ENCODE measurements at regions not wholly inside any gene's neighbourhood (a gene's known extent, or its start where the extent isn't known, plus 50 kb on each side); places are given as distances from the start of the nearest gene placed in this dataset.
A peak's percentile ranks its signal among the peaks of the same experiment; 100 is the strongest.

- H3K4me3 ChIP-seq (ENCODE audit: low read depth, low read length), result no peak overlapping the region
- TF ChIP-seq, protein P1, sequence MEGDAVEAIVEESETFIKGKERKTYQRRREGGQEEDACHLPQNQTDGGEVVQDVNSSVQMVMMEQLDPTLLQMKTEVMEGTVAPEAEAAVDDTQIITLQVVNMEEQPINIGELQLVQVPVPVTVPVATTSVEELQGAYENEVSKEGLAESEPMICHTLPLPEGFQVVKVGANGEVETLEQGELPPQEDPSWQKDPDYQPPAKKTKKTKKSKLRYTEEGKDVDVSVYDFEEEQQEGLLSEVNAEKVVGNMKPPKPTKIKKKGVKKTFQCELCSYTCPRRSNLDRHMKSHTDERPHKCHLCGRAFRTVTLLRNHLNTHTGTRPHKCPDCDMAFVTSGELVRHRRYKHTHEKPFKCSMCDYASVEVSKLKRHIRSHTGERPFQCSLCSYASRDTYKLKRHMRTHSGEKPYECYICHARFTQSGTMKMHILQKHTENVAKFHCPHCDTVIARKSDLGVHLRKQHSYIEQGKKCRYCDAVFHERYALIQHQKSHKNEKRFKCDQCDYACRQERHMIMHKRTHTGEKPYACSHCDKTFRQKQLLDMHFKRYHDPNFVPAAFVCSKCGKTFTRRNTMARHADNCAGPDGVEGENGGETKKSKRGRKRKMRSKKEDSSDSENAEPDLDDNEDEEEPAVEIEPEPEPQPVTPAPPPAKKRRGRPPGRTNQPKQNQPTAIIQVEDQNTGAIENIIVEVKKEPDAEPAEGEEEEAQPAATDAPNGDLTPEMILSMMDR (IDR thresholded peaks at IDR 0.05; ENCODE audit: insufficient read depth in 1 of 2, low read depth in 1 of 2, low read length in 1 of 2, severe bottlenecking in 1 of 2, unreplicated experiment in 1 of 2), result no peak
- Mint-ChIP-seq H3K4me1 (ENCODE audit: low read depth, unreplicated experiment) (peaks cover 32% of the 10 kb centered on the region), H3K9me3 (ENCODE audit: unreplicated experiment) (peaks cover 14% of the 10 kb centered on the region), H3K27me3 (ENCODE audit: insufficient read depth, unreplicated experiment) (no peaks in the 10 kb centered on the region), H3K4me3 (ENCODE audit: unreplicated experiment) (no peak overlapping the region), H3K27ac (ENCODE audit: unreplicated experiment) (no peak overlapping the region), H3K36me3 (ENCODE audit: insufficient read depth, unreplicated experiment) (peaks cover 6% of the 10 kb centered on the region)
- ChIA-PET POLR2A (interaction anchor here (0.6 to 1.1 kb wide), 2 partner anchors 9 to 146 kb away, joined by 3 read pairs; partner anchors contain the start of gene ID2), CTCF (no interaction called here)
- intact Hi-C loops (cut with micrococcal nuclease; ENCODE audit: unreplicated experiment), result loop anchor here (5.0 kb wide), 1 partner anchor 72 kb away; no protein-coding TSS in a partner anchor
- BruUV-seq (replicated peaks), result no TSS peak
- H3K9me3 ChIP-seq, result 0 out of 2 replicates have a peak, but pooled peaks cover 6% of the 10 kb centered on the region
- H3K27me3 ChIP-seq (replicated peaks; ENCODE audit: control insufficient read depth, insufficient read depth, low read length), result no peaks in the 10 kb centered on the region
- H3K4me1 ChIP-seq, result peaks cover 58% of the 10 kb centered on the region
- no peaks in the 10 kb centered on the region for H3K36me3 ChIP-seq (ENCODE audit: control insufficient read depth, insufficient read depth, low read length)
- no peak for DNase-seq
Observed at GRCh38 chr2:8535469-8535795, 146.4 kb upstream of the ID2 start.

DNA sequence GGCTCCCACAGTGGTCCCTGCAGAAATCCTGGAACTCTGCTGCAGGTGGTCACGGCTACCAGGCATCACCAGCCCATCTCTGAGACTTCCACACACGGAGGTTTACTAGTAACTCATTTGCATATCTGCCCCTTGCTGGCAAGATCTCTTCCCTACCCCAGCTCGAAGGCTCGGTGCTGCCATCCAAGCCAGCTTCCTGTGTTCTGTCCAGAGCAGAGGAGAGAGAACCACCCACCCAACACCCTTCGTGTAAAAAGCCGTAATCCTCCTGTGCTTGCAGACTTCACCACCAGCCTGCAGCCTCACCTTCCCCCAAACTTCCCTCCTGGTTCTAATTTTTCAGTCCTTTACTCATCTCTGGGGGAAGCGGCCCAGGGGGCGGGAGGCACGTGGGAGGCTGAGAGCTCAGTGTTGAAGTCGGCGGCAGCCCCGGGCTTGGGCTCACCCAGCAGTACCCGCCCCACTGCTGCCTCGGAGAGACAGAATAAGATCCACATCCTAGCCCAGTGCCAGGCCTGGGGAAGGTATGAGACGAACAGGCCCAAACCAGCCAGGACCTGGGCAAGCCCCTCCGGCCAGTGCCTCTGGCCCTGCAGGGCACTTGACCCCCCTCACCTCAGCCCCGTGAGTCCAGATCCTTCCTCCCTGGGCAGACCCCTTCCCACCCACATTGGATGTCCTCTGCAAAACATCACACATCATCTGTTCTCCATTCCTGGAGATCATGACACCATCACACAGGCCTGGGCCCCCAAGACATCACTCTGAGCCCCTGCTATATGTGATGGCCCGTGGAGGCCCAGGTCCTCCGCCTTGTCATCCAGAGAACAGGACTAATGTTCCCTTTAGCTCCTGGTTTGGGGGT lies 145.8 kb upstream of the ID2 start:
- Histone ChIP-seq H3K36me3 (ENCODE audit: control insufficient read depth, insufficient read depth, low read length) (no peaks in the 10 kb centered on the region), H3K27me3 (replicated peaks; ENCODE audit: control insufficient read depth, insufficient read depth, low read length) (no peaks in the 10 kb centered on the region), H3K4me1 (peaks cover 59% of the 10 kb centered on the region), H3K9me3 (0 out of 2 replicates have a peak, but pooled peaks cover 6% of the 10 kb centered on the region), H3K4me3 (ENCODE audit: low read depth, low read length) (no peak overlapping the region)
- no TSS peak for BruUV-seq (replicated peaks)
- H3K4me3 Mint-ChIP-seq (ENCODE audit: unreplicated experiment), result no peak overlapping the region
- POLR2A ChIA-PET, result interaction anchor here (1.1 kb wide), 1 partner anchor 146 kb away, joined by 3 read pairs; the partner anchor contains the start of gene ID2
- no peak overlapping the region for H3K27ac Mint-ChIP-seq (ENCODE audit: unreplicated experiment)
- intact Hi-C loops (cut with micrococcal nuclease; ENCODE audit: unreplicated experiment), result loop anchor here (5.0 kb wide), 1 partner anchor 71 kb away; no protein-coding TSS in a partner anchor
- peaks cover 6% of the 10 kb centered on the region for H3K36me3 Mint-ChIP-seq (ENCODE audit: insufficient read depth, unreplicated experiment)
- CTCF ChIA-PET, result no interaction called here
- H3K4me1 Mint-ChIP-seq (ENCODE audit: low read depth, unreplicated experiment), result peaks cover 37% of the 10 kb centered on the region
- peaks cover 9% of the 10 kb centered on the region for H3K9me3 Mint-ChIP-seq (ENCODE audit: unreplicated experiment)
- TF ChIP-seq, protein P1 (IDR thresholded peaks at IDR 0.05; ENCODE audit: insufficient read depth in 1 of 2, low read depth in 1 of 2, low read length in 1 of 2, severe bottlenecking in 1 of 2, unreplicated experiment in 1 of 2), result no peak
- no peaks in the 10 kb centered on the region for H3K27me3 Mint-ChIP-seq (ENCODE audit: insufficient read depth, unreplicated experiment)
- peak in 1 of 2 experiments; percentile 23 for DNase-seq

DNA sequence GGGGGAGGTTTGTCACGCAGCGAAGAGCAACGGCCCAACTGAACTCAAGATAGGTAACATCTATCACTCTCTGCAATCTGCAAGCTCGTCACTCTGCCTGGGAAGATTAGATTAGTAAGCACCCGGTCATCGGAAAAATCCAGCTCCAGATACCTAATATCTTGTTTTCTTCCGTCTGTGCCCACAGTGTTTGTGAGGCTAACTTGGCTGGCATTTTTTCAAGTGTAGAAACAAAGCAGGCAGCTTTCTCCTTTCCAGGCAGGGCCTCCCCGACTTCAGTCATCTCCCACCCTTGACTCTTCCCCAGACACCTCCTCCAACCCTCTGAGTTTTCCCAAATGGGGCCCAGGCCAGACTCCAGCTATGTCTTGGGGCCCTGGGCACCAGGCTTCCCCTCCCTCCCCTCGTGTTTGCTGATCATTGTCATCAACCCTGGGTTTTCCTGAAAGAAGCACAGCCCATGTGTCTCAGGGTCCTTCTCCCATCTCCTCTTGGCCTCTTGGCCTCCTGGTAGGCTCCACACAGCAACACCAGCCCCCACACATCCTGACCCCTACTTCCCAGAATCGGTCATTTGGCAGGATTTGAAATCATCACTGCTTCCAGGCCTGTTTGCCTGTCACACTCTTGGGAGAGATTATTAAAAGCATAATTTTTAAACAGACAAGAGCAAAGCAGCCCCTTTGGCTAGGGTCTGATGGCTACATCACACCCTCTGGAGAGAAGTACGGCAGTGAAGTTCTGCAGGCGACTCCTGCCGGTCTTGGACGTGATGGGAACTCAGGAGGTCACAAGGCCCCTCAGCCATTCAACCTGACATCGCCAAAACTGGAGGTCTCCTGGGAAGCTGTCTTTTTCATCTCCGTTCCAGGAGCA lies 144.9 kb upstream of the ID2 start:
- Histone ChIP-seq H3K36me3 (ENCODE audit: control insufficient read depth, insufficient read depth, low read length) (no peaks in the 10 kb centered on the region), H3K27me3 (replicated peaks; ENCODE audit: control insufficient read depth, insufficient read depth, low read length) (no peaks in the 10 kb centered on the region), H3K9me3 (0 out of 2 replicates have a peak, but pooled peaks cover 6% of the 10 kb centered on the region), H3K4me3 (ENCODE audit: low read depth, low read length) (no peak overlapping the region), H3K4me1 (peaks cover 59% of the 10 kb centered on the region)
- H3K36me3 Mint-ChIP-seq (ENCODE audit: insufficient read depth, unreplicated experiment), result peaks cover 6% of the 10 kb centered on the region
- H3K27ac Mint-ChIP-seq (ENCODE audit: unreplicated experiment), result no peak overlapping the region
- POLR2A ChIA-PET, result interaction anchor here (0.6 kb wide), 1 partner anchor 143 kb away, joined by 3 read pairs; no protein-coding TSS in a partner anchor
- TF ChIP-seq, protein P1 (IDR thresholded peaks at IDR 0.05; ENCODE audit: insufficient read depth in 1 of 2, low read depth in 1 of 2, low read length in 1 of 2, severe bottlenecking in 1 of 2, unreplicated experiment in 1 of 2), result no peak
- CTCF ChIA-PET, result no interaction called here
- no TSS peak for BruUV-seq (replicated peaks)
- no peaks in the 10 kb centered on the region for H3K27me3 Mint-ChIP-seq (ENCODE audit: insufficient read depth, unreplicated experiment)
- peak in 1 of 2 experiments; percentile 23 for DNase-seq
- H3K9me3 Mint-ChIP-seq (ENCODE audit: unreplicated experiment), result peaks cover under 1% of the 10 kb centered on the region
- no peak overlapping the region for H3K4me3 Mint-ChIP-seq (ENCODE audit: unreplicated experiment)
- peaks cover 37% of the 10 kb centered on the region for H3K4me1 Mint-ChIP-seq (ENCODE audit: low read depth, unreplicated experiment)
- intact Hi-C loops (cut with micrococcal nuclease; ENCODE audit: unreplicated experiment), result loop anchor here (5.0 kb wide), 1 partner anchor 70 kb away; no protein-coding TSS in a partner anchor

Measured in Caco-2 (cell line).